ENCODE measurements at regions not wholly inside any gene's neighbourhood (a gene's known extent, or its start where the extent isn't known, plus 50 kb on each side); places are given as distances from the start of the nearest gene placed in this dataset.

GRCh38 chr3:87805670-87806069, 253.1 kb downstream of the CGGBP1 start:
- TF ChIP-seq MYNN (IDR thresholded peaks at IDR 0.05) (no peak), MYNN (CRISPR knock-in tag; IDR thresholded peaks at IDR 0.05) (no peak), U2AF1 (optimal IDR thresholded peaks at IDR 0.05; ENCODE audit: low read depth, low read length) (no peak), STAT5A (IDR thresholded peaks at IDR 0.05; ENCODE audit: borderline replicate concordance, low read length) (no peak), EZH2 (IDR thresholded peaks at IDR 0.05; ENCODE audit: borderline replicate concordance, low read depth, low read length) (no peak), HDAC2 (IDR thresholded peaks at IDR 0.05) (no peak), POLR2A (conservative IDR thresholded peaks at IDR 0.05) (no peak), SP1 (CRISPR knock-in tag; IDR thresholded peaks at IDR 0.05) (no peak), SETDB1 (IDR thresholded peaks at IDR 0.05; ENCODE audit: low read length) (no peak), ZNF24 (IDR thresholded peaks at IDR 0.05) (no peak)
- TF ChIP-seq, protein P1, sequence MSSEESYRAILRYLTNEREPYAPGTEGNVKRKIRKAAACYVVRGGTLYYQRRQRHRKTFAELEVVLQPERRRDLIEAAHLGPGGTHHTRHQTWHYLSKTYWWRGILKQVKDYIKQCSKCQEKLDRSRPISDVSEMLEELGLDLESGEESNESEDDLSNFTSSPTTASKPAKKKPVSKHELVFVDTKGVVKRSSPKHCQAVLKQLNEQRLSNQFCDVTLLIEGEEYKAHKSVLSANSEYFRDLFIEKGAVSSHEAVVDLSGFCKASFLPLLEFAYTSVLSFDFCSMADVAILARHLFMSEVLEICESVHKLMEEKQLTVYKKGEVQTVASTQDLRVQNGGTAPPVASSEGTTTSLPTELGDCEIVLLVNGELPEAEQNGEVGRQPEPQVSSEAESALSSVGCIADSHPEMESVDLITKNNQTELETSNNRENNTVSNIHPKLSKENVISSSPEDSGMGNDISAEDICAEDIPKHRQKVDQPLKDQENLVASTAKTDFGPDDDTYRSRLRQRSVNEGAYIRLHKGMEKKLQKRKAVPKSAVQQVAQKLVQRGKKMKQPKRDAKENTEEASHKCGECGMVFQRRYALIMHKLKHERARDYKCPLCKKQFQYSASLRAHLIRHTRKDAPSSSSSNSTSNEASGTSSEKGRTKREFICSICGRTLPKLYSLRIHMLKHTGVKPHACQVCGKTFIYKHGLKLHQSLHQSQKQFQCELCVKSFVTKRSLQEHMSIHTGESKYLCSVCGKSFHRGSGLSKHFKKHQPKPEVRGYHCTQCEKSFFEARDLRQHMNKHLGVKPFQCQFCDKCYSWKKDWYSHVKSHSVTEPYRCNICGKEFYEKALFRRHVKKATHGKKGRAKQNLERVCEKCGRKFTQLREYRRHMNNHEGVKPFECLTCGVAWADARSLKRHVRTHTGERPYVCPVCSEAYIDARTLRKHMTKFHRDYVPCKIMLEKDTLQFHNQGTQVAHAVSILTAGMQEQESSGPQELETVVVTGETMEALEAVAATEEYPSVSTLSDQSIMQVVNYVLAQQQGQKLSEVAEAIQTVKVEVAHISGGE (CRISPR knock-in tag; IDR thresholded peaks at IDR 0.05) = no peak
- TF ChIP-seq, protein P2, sequence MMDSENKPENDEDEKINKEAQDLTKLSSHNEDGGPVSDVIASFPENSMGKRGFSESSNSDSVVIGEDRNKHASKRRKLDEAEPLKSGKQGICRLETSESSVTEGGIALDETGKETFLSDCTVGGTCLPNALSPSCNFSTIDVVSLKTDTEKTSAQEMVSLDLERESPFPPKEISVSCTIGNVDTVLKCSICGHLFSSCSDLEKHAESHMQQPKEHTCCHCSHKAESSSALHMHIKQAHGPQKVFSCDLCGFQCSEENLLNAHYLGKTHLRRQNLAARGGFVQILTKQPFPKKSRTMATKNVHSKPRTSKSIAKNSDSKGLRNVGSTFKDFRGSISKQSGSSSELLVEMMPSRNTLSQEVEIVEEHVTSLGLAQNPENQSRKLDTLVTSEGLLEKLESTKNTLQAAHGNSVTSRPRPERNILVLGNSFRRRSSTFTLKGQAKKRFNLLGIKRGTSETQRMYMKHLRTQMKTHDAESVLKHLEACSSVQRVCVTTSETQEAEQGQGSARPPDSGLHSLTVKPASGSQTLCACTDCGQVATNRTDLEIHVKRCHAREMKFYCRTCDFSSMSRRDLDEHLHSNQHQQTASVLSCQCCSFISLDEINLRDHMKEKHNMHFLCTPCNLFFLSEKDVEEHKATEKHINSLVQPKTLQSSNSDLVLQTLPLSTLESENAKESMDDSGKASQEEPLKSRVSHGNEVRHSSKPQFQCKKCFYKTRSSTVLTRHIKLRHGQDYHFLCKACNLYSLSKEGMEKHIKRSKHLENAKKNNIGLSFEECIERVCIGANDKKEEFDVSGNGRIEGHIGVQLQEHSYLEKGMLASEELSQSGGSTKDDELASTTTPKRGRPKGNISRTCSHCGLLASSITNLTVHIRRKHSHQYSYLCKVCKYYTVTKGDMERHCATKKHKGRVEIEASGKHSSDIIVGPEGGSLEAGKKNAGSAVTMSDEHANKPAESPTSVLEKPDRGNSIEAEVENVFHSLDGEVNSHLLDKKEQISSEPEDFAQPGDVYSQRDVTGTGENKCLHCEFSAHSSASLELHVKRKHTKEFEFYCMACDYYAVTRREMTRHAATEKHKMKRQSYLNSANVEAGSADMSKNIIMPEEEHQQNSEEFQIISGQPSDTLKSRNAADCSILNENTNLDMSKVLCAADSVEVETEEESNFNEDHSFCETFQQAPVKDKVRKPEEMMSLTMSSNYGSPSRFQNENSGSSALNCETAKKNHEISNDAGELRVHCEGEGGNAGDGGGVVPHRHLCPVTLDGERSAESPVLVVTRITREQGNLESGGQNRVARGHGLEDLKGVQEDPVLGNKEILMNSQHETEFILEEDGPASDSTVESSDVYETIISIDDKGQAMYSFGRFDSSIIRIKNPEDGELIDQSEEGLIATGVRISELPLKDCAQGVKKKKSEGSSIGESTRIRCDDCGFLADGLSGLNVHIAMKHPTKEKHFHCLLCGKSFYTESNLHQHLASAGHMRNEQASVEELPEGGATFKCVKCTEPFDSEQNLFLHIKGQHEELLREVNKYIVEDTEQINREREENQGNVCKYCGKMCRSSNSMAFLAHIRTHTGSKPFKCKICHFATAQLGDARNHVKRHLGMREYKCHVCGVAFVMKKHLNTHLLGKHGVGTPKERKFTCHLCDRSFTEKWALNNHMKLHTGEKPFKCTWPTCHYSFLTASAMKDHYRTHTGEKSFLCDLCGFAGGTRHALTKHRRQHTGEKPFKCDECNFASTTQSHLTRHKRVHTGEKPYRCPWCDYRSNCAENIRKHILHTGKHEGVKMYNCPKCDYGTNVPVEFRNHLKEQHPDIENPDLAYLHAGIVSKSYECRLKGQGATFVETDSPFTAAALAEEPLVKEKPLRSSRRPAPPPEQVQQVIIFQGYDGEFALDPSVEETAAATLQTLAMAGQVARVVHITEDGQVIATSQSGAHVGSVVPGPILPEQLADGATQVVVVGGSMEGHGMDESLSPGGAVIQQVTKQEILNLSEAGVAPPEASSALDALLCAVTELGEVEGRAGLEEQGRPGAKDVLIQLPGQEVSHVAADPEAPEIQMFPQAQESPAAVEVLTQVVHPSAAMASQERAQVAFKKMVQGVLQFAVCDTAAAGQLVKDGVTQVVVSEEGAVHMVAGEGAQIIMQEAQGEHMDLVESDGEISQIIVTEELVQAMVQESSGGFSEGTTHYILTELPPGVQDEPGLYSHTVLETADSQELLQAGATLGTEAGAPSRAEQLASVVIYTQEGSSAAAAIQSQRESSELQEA (IDR thresholded peaks at IDR 0.05; ENCODE audit: low read depth) = no peak
- TF ChIP-seq, protein P3, sequence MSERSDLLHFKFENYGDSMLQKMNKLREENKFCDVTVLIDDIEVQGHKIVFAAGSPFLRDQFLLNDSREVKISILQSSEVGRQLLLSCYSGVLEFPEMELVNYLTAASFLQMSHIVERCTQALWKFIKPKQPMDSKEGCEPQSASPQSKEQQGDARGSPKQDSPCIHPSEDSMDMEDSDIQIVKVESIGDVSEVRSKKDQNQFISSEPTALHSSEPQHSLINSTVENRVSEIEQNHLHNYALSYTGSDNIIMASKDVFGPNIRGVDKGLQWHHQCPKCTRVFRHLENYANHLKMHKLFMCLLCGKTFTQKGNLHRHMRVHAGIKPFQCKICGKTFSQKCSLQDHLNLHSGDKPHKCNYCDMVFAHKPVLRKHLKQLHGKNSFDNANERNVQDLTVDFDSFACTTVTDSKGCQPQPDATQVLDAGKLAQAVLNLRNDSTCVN (CRISPR knock-in tag; IDR thresholded peaks at IDR 0.05) = no peak
- TF ChIP-seq, protein P4, sequence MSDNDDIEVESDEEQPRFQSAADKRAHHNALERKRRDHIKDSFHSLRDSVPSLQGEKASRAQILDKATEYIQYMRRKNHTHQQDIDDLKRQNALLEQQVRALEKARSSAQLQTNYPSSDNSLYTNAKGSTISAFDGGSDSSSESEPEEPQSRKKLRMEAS (CRISPR knock-in tag; IDR thresholded peaks at IDR 0.05) = no peak
- TF ChIP-seq, protein P5, sequence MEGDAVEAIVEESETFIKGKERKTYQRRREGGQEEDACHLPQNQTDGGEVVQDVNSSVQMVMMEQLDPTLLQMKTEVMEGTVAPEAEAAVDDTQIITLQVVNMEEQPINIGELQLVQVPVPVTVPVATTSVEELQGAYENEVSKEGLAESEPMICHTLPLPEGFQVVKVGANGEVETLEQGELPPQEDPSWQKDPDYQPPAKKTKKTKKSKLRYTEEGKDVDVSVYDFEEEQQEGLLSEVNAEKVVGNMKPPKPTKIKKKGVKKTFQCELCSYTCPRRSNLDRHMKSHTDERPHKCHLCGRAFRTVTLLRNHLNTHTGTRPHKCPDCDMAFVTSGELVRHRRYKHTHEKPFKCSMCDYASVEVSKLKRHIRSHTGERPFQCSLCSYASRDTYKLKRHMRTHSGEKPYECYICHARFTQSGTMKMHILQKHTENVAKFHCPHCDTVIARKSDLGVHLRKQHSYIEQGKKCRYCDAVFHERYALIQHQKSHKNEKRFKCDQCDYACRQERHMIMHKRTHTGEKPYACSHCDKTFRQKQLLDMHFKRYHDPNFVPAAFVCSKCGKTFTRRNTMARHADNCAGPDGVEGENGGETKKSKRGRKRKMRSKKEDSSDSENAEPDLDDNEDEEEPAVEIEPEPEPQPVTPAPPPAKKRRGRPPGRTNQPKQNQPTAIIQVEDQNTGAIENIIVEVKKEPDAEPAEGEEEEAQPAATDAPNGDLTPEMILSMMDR (IDR thresholded peaks at IDR 0.05 in 2 of 3, conservative IDR thresholded peaks at IDR 0.05 in 1 of 3; ENCODE audit: insufficient read depth in 2 of 3, low read depth in 1 of 3, low read length in 3 of 3) = no peak
